GM18507 (cell line): ENCODE measurements at regions not wholly inside any gene's neighbourhood (a gene's known extent, or its start where the extent isn't known, plus 50 kb on each side); places are given as distances from the start of the nearest gene placed in this dataset.

ENCODE experiments used
- DNase-seq: peaks from one replicate; pipeline ENCODE4 v3.0.0; 2011; ENCODE audit warnings: low read depth; ENCODE audit not compliant: insufficient read length; ENCODE audit errors: extremely low spot score
- FAIRE-seq: peaks from 2 replicates; lab custom pipeline; 2011; peaks lifted over from hg19 to GRCh38; lab: Jason Lieb, UNC

- FAIRE-seq = no peak
- no peak for DNase-seq
Observed at GRCh38 chr2:145268931-145269330, 749.0 kb upstream of the ZEB2 start.

- FAIRE-seq (no peak), DNase-seq (no peak)
Observed at GRCh38 chr2:145267451-145267850, 747.5 kb upstream of the ZEB2 start.

GRCh38 chr2:145265244-145265643 lies 745.3 kb upstream of the ZEB2 start:
- DNase-seq (no peak), FAIRE-seq (no peak)

- FAIRE-seq (no peak), DNase-seq (no peak)
Observed at GRCh38 chr2:145260674-145261073, 740.8 kb upstream of the ZEB2 start.

GRCh38 chr2:145260081-145260480 lies 740.2 kb upstream of the ZEB2 start:
- no peak for DNase-seq
- no peak for FAIRE-seq

GRCh38 chr2:145258903-145259579 lies 739.1 kb upstream of the ZEB2 start:
- no peak for DNase-seq
- no peak for FAIRE-seq

- FAIRE-seq (no peak), DNase-seq (no peak)
Observed at GRCh38 chr2:145257931-145258330, 738.0 kb upstream of the ZEB2 start.

GRCh38 chr2:145256551-145256950 lies 736.6 kb upstream of the ZEB2 start:
- DNase-seq (no peak), FAIRE-seq (no peak)

- no peak for DNase-seq
- FAIRE-seq = no peak
Observed at GRCh38 chr2:145254291-145254690, 734.4 kb upstream of the ZEB2 start.

- FAIRE-seq = no peak
- no peak for DNase-seq
Observed at GRCh38 chr2:145253492-145253891, 733.6 kb upstream of the ZEB2 start.

GRCh38 chr2:145245268-145245870 lies 725.5 kb upstream of the ZEB2 start:
- DNase-seq (no peak), FAIRE-seq (no peak)

GRCh38 chr2:145235312-145235711 lies 715.4 kb upstream of the ZEB2 start:
- DNase-seq (no peak), FAIRE-seq (no peak)

GRCh38 chr2:145230546-145230945 lies 710.6 kb upstream of the ZEB2 start:
- FAIRE-seq (no peak), DNase-seq (no peak)

- FAIRE-seq = no peak
- DNase-seq = no peak
Observed at GRCh38 chr2:145228506-145228905, 708.6 kb upstream of the ZEB2 start.

- DNase-seq (no peak), FAIRE-seq (no peak)
Observed at GRCh38 chr2:145226901-145227300, 707.0 kb upstream of the ZEB2 start.

- DNase-seq (no peak), FAIRE-seq (no peak)
Observed at GRCh38 chr2:145221516-145221915, 701.6 kb upstream of the ZEB2 start.

GRCh38 chr2:145221032-145221431 lies 701.1 kb upstream of the ZEB2 start:
- DNase-seq (no peak), FAIRE-seq (no peak)

- FAIRE-seq (no peak), DNase-seq (no peak)
Observed at GRCh38 chr2:145220496-145220895, 700.6 kb upstream of the ZEB2 start.

- no peak for DNase-seq
- no peak for FAIRE-seq
Observed at GRCh38 chr2:145207884-145208283, 688.0 kb upstream of the ZEB2 start.

GRCh38 chr2:145206496-145207281 lies 686.8 kb upstream of the ZEB2 start:
- FAIRE-seq = no peak

GRCh38 chr2:145203891-145204290 lies 684.0 kb upstream of the ZEB2 start:
- DNase-seq (no peak), FAIRE-seq (no peak)

More at GRCh38 chr2:145206496-145207281, 686.8 kb upstream of the ZEB2 start:
- DNase-seq = no peak
